NCI-H345 treated with DMSO at 0.1 percent for 48 hours (cell line): ENCODE measurements at regions not wholly inside any gene's neighbourhood (a gene's known extent, or its start where the extent isn't known, plus 50 kb on each side); places are given as distances from the start of the nearest gene placed in this dataset.
"Not testable (repeated sequence)": the region's sequence is repeated elsewhere in the genome, so short reads cannot be mapped to it uniquely, and the experiment has no call there.

Experiments
- DNase-seq: peaks from one replicate; lab custom pipeline; 2025; ENCODE audit not compliant: unreplicated experiment; lab: John Stamatoyannopoulos, UW

GRCh38 chr13:112256716-112257494 lies 119.2 kb upstream of the SPACA7 start:
- DNase-seq = no peak

GRCh38 chr13:112259511-112259910 lies 116.6 kb upstream of the SPACA7 start:
- DNase-seq = no peak

- DNase-seq = no peak
Measured at GRCh38 chr13:112260108-112261055, 115.8 kb upstream of the SPACA7 start.

- no peak for DNase-seq
Measured at GRCh38 chr13:112261924-112262323, 114.2 kb upstream of the SPACA7 start.

- no peak for DNase-seq
Measured at GRCh38 chr13:112263152-112263551, 113.0 kb upstream of the SPACA7 start.

GRCh38 chr13:112267660-112268059 lies 108.5 kb upstream of the SPACA7 start:
- DNase-seq = no peak

- no peak for DNase-seq
Measured at GRCh38 chr13:112270951-112271350, 105.2 kb upstream of the SPACA7 start.

GRCh38 chr13:112286733-112287132 lies 89.4 kb upstream of the SPACA7 start:
- not testable (repeated sequence) for DNase-seq

GRCh38 chr13:112320303-112320702 lies 55.9 kb upstream of the SPACA7 start:
- no peak for DNase-seq

GRCh38 chr13:112322557-112322956 lies 53.6 kb upstream of the SPACA7 start:
- DNase-seq = no peak

- no peak for DNase-seq
Measured at GRCh38 chr13:112324116-112324515, 52.0 kb upstream of the SPACA7 start.

GRCh38 chr13:112325142-112325808 lies 50.9 kb upstream of the SPACA7 start:
- DNase-seq = no peak

GRCh38 chr13:112325920-112326645 lies 50.1 kb upstream of the SPACA7 start:
- no peak for DNase-seq
